ENCODE measurements at regions not wholly inside any gene's neighbourhood (a gene's known extent, or its start where the extent isn't known, plus 50 kb on each side); places are given as distances from the start of the nearest gene placed in this dataset.

- Histone ChIP-seq H3K4me3 (no peak overlapping the region), H3K4me2 (no peak overlapping the region), H3K27ac (no peak overlapping the region), H3K9me3 (no peaks in the 10 kb centered on the region), H3K4me1 (no peaks in the 10 kb centered on the region)
- no peak for DNase-seq (ENCODE audit: low read depth in 1 of 2, low spot score in 1 of 2)
- 0% methylated on average over 1 of the region's 1 CpG for WGBS (ENCODE audit: missing lambda C conversion rate)
- TF ChIP-seq MAZ (IDR thresholded peaks at IDR 0.05; ENCODE audit: borderline replicate concordance, low read depth, low read length) (no peak), JUNB (IDR thresholded peaks at IDR 0.05) (no peak), CTCF (IDR thresholded peaks at IDR 0.05) (no peak), MAFK (IDR thresholded peaks at IDR 0.05; ENCODE audit: partially characterized antibody) (no peak), CBX8 (IDR thresholded peaks at IDR 0.05) (no peak)
- TF ChIP-seq, protein P1, sequence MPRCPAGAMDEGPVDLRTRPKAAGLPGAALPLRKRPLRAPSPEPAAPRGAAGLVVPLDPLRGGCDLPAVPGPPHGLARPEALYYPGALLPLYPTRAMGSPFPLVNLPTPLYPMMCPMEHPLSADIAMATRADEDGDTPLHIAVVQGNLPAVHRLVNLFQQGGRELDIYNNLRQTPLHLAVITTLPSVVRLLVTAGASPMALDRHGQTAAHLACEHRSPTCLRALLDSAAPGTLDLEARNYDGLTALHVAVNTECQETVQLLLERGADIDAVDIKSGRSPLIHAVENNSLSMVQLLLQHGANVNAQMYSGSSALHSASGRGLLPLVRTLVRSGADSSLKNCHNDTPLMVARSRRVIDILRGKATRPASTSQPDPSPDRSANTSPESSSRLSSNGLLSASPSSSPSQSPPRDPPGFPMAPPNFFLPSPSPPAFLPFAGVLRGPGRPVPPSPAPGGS (IDR thresholded peaks at IDR 0.05): no peak
- ChIA-PET CTCF (no interaction called here), POLR2A (no interaction called here)
- ATAC-seq: no peak
- FAIRE-seq: no peak
These were observed 146.3 kb upstream of the TPK1 start for GRCh38 chr7:144982133-144982532.

GRCh38 chr7:144975882-144976281 is 140.0 kb upstream of the TPK1 start:
- FAIRE-seq (no peak), DNase-seq (ENCODE audit: low read depth in 1 of 2, low spot score in 1 of 2) (peak in 1 of 2 experiments; percentile 1), ATAC-seq (no peak)
- Histone ChIP-seq H3K4me3 (no peak overlapping the region), H3K4me1 (no peaks in the 10 kb centered on the region), H3K4me2 (no peak overlapping the region), H3K27ac (no peak overlapping the region), H3K9me3 (no peaks in the 10 kb centered on the region)
- ChIA-PET CTCF (no interaction called here), POLR2A (no interaction called here)
- 12% methylated on average over 4 of the region's 4 CpGs for WGBS (ENCODE audit: missing lambda C conversion rate)
- TF ChIP-seq JUNB (IDR thresholded peaks at IDR 0.05) (no peak), EHMT2 (IDR thresholded peaks at IDR 0.05; ENCODE audit: low read depth) (no peak), MAX (IDR thresholded peaks at IDR 0.05) (no peak), TP53 (CRISPR knock-in tag; IDR thresholded peaks at IDR 0.05) (no peak), CHD2 (IDR thresholded peaks at IDR 0.05; ENCODE audit: low read length, partially characterized antibody) (no peak), EHF (CRISPR knock-in tag; IDR thresholded peaks at IDR 0.05) (no peak), RCOR1 (IDR thresholded peaks at IDR 0.05; ENCODE audit: low read depth, low read length) (no peak), RFX5 (IDR thresholded peaks at IDR 0.05) (no peak), NPAS2 (CRISPR knock-in tag; IDR thresholded peaks at IDR 0.05; ENCODE audit: borderline replicate concordance) (no peak)

- no peak overlapping the region for H3K27ac ChIP-seq
- H3K9me3 ChIP-seq: no peaks in the 10 kb centered on the region
- no peak for ATAC-seq
- 2% methylated on average over 3 of the region's 3 CpGs for WGBS (ENCODE audit: missing lambda C conversion rate)
- TF ChIP-seq, protein P2, sequence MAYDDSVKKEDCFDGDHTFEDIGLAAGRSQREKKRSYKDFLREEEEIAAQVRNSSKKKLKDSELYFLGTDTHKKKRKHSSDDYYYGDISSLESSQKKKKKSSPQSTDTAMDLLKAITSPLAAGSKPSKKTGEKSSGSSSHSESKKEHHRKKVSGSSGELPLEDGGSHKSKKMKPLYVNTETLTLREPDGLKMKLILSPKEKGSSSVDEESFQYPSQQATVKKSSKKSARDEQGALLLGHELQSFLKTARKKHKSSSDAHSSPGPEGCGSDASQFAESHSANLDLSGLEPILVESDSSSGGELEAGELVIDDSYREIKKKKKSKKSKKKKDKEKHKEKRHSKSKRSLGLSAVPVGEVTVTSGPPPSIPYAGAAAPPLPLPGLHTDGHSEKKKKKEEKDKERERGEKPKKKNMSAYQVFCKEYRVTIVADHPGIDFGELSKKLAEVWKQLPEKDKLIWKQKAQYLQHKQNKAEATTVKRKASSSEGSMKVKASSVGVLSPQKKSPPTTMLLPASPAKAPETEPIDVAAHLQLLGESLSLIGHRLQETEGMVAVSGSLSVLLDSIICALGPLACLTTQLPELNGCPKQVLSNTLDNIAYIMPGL (CRISPR knock-in tag; IDR thresholded peaks at IDR 0.05; ENCODE audit: borderline replicate concordance): no peak
- TF ChIP-seq PHF8 (IDR thresholded peaks at IDR 0.05; ENCODE audit: borderline replicate concordance, low read depth) (no peak), RFX5 (IDR thresholded peaks at IDR 0.05) (no peak), HDAC2 (IDR thresholded peaks at IDR 0.05) (no peak), GATA3 (IDR thresholded peaks at IDR 0.05; ENCODE audit: borderline replicate concordance) (no peak), EHMT2 (IDR thresholded peaks at IDR 0.05; ENCODE audit: low read depth) (no peak), FOSL2 (IDR thresholded peaks at IDR 0.05) (no peak), FOSL2 (CRISPR knock-in tag; IDR thresholded peaks at IDR 0.05) (no peak)
- no peak for FAIRE-seq
- no peaks in the 10 kb centered on the region for H3K4me1 ChIP-seq
- no peak overlapping the region for H3K4me2 ChIP-seq
- ChIA-PET CTCF (no interaction called here), POLR2A (no interaction called here)
- H3K4me3 ChIP-seq: no peak overlapping the region
- DNase-seq (ENCODE audit: low read depth in 1 of 2, low spot score in 1 of 2): no peak
These were observed 133.9 kb upstream of the TPK1 start for GRCh38 chr7:144969787-144970186.

All from A549 (cell line).